Osteocyte (in vitro differentiated cells): ENCODE measurements at regions not wholly inside any gene's neighbourhood (a gene's known extent, or its start where the extent isn't known, plus 50 kb on each side); places are given as distances from the start of the nearest gene placed in this dataset.

Experiments used
- DNase-seq: peaks from one replicate; pipeline ENCODE4 v3.0.0; 2021; ENCODE audit warnings: mixed read lengths; ENCODE audit not compliant: unreplicated experiment; ENCODE audit errors: extremely low spot score
- H3K27ac Mint-ChIP-seq: one replicate; pipeline ENCODE4 v1.8.0; 2021; ENCODE audit warnings: mild to moderate bottlenecking, mixed read lengths; ENCODE audit not compliant: unreplicated experiment
- H3K27me3 Mint-ChIP-seq: one replicate; pipeline ENCODE4 v1.8.0; 2021; ENCODE audit warnings: mixed read lengths; ENCODE audit not compliant: unreplicated experiment
- H3K36me3 Mint-ChIP-seq: one replicate; pipeline ENCODE4 v1.8.0; 2021; ENCODE audit warnings: mixed read lengths; ENCODE audit not compliant: unreplicated experiment
- H3K4me1 Mint-ChIP-seq: one replicate; pipeline ENCODE4 v1.8.0; 2021; ENCODE audit warnings: mixed read lengths; ENCODE audit not compliant: unreplicated experiment
- H3K4me3 Mint-ChIP-seq: one replicate; pipeline ENCODE4 v1.8.0; 2021; ENCODE audit warnings: mild to moderate bottlenecking, moderate library complexity, mixed read lengths; ENCODE audit not compliant: unreplicated experiment
- H3K9me3 Mint-ChIP-seq: one replicate; pipeline ENCODE4 v1.8.0; 2021; ENCODE audit warnings: mixed read lengths; ENCODE audit not compliant: unreplicated experiment
- TF ChIP-seq, protein P1 (sequence below): fragments of 200-600 bp; sonication (generic); IDR thresholded peaks from 2 replicates; pipeline ENCODE4 v1.5.0; 2021; ENCODE audit warnings: antibody characterized with exemption, mild to moderate bottlenecking, moderate library complexity

DNA sequence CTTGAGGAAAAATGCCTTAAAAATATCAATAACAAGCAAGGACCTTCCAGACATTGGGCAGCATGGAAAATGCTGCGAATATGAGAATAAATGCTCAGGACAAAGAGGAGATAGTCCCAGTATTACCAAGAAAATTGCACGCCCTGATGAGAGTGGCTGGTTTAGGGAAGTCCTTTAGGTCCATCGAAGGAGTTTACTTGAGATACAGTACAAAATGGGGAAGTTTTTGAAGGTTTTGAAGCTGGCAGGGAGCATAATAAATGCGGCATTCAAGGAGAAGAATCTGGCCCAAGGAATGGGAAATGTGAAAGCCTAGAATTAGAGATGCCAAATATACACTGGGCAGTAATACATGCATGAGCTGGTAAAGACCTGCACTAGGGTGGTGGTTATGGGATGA, 90.2 kb upstream of the SPATS2L start:
- no peak for DNase-seq
- Mint-ChIP-seq H3K36me3 (no peaks in the 10 kb centered on the region), H3K27me3 (no peaks in the 10 kb centered on the region), H3K4me3 (no peak overlapping the region), H3K4me1 (peaks cover 12% of the 10 kb centered on the region), H3K27ac (no peak overlapping the region), H3K9me3 (no peaks in the 10 kb centered on the region)
- TF ChIP-seq, protein P1, sequence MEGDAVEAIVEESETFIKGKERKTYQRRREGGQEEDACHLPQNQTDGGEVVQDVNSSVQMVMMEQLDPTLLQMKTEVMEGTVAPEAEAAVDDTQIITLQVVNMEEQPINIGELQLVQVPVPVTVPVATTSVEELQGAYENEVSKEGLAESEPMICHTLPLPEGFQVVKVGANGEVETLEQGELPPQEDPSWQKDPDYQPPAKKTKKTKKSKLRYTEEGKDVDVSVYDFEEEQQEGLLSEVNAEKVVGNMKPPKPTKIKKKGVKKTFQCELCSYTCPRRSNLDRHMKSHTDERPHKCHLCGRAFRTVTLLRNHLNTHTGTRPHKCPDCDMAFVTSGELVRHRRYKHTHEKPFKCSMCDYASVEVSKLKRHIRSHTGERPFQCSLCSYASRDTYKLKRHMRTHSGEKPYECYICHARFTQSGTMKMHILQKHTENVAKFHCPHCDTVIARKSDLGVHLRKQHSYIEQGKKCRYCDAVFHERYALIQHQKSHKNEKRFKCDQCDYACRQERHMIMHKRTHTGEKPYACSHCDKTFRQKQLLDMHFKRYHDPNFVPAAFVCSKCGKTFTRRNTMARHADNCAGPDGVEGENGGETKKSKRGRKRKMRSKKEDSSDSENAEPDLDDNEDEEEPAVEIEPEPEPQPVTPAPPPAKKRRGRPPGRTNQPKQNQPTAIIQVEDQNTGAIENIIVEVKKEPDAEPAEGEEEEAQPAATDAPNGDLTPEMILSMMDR, result no peak

- H3K36me3 Mint-ChIP-seq, result no peaks in the 10 kb centered on the region
These were observed 89.2 kb upstream of the SPATS2L start for GRCh38 chr2:200217320-200217719.

DNA sequence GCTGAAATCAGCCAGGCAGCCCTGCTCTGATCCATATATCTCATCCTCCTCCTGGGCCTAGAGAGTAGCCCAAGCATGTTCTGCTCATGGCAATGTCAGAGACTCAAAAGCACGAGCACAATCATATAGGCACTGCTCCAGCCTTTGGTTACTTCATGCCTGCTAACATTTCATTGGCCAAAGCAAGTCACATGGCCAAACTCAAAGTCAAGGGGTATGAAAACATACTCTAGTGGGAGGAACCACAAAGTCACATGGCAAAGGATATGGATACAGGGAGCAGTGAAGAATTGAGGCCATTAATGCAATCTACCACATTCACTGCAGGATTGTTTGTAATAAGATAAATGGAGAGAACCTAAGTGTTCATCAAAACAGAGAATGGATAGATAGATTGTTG, 87.8 kb upstream of the SPATS2L start:
- H3K36me3 Mint-ChIP-seq, result no peaks in the 10 kb centered on the region
- TF ChIP-seq, protein P1, result no peak
- H3K4me1 Mint-ChIP-seq, result peaks cover 13% of the 10 kb centered on the region
- no peaks in the 10 kb centered on the region for H3K9me3 Mint-ChIP-seq
- H3K4me3 Mint-ChIP-seq, result no peak overlapping the region
- no peak overlapping the region for H3K27ac Mint-ChIP-seq
- H3K27me3 Mint-ChIP-seq, result no peaks in the 10 kb centered on the region
- no peak for DNase-seq

More at GRCh38 chr2:200217320-200217719, 89.2 kb upstream of the SPATS2L start:
- H3K9me3 Mint-ChIP-seq, result no peaks in the 10 kb centered on the region
- H3K27ac Mint-ChIP-seq, result no peak overlapping the region
- TF ChIP-seq, protein P1, result no peak
- H3K4me1 Mint-ChIP-seq, result peaks cover 12% of the 10 kb centered on the region
- H3K27me3 Mint-ChIP-seq, result no peaks in the 10 kb centered on the region
- no peak for DNase-seq
- no peak overlapping the region for H3K4me3 Mint-ChIP-seq

GRCh38 chr2:200219309-200220113, 87.0 kb upstream of the SPATS2L start:
- Mint-ChIP-seq H3K27me3 (no peaks in the 10 kb centered on the region), H3K27ac (no peak overlapping the region), H3K4me3 (no peak overlapping the region), H3K36me3 (no peaks in the 10 kb centered on the region), H3K9me3 (no peaks in the 10 kb centered on the region), H3K4me1 (peaks cover 14% of the 10 kb centered on the region)
- TF ChIP-seq, protein P1, result no peak
- no peak for DNase-seq

DNA sequence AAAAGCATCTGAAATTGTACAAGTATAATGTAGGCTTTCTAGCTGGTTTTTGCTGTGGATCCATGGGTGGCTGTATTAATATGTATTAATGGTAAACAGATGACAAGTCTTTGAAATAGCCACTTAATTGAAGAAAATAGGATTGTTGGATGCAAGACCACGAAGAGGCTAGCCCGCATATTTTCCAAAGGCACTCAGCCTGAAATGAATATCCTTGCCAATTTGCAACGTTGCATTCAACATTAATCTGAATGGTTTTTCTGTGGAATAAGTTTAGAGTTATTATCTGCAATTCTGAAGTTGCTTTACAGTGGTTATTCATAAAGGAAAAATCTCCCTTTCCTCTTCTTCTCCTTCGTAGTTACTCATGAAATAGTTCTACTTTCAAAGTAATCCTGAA, 86.2 kb upstream of the SPATS2L start:
- no peak for DNase-seq
- Mint-ChIP-seq H3K36me3 (no peaks in the 10 kb centered on the region), H3K27me3 (no peaks in the 10 kb centered on the region), H3K27ac (no peak overlapping the region), H3K4me3 (no peak overlapping the region), H3K9me3 (no peaks in the 10 kb centered on the region), H3K4me1 (peaks cover 14% of the 10 kb centered on the region)
- TF ChIP-seq, protein P1, result no peak
